ENCODE measurements at regions not wholly inside any gene's neighbourhood (a gene's known extent, or its start where the extent isn't known, plus 50 kb on each side); places are given as distances from the start of the nearest gene placed in this dataset.
A peak's percentile ranks its signal among the peaks of the same experiment; 100 is the strongest.

- no peaks in the 10 kb centered on the region for H3K9me3 ChIP-seq
- no peak for TF ChIP-seq CTCF (IDR thresholded peaks at IDR 0.05)
- WGBS, 3 donors: 45 to 56% (median 54%) methylated on average over 2 of the region's 2 CpGs
- peaks cover 4% of the 10 kb centered on the region for H3K4me1 ChIP-seq
- ATAC-seq: peak; percentile 51 to 77 (median 68)
- peak overlapping the region; percentile 62 for H3K27ac ChIP-seq
- no peaks in the 10 kb centered on the region for H3K27me3 ChIP-seq (ENCODE audit: insufficient read depth in 3 of 3, low read length in 2 of 3)
- intact Hi-C loops (cut with DNase I): no loop called here
- DNase-seq: no peak
- H3K36me3 ChIP-seq (ENCODE audit: insufficient read depth in 1 of 2, low read depth in 1 of 2): no peaks in the 10 kb centered on the region
- H3K4me3 ChIP-seq: peak overlapping the region; percentile 23
Observed at GRCh38 chr11:87851234-87851633, 324.0 kb downstream of the RAB38 start.

GRCh38 chr11:87849216-87849615 lies 326.0 kb downstream of the RAB38 start:
- peak overlapping the region; percentile 65 for H3K27ac ChIP-seq
- H3K9me3 ChIP-seq: no peaks in the 10 kb centered on the region
- no peak overlapping the region for H3K4me3 ChIP-seq
- WGBS, 3 donors: 43 to 91% (median 52%) methylated on average over 2 of the region's 2 CpGs
- H3K4me1 ChIP-seq: peaks cover 4% of the 10 kb centered on the region
- DNase-seq (no peak), ATAC-seq (peak; percentile 75 to 92 (median 88))
- no peaks in the 10 kb centered on the region for H3K27me3 ChIP-seq (ENCODE audit: insufficient read depth in 3 of 3, low read length in 2 of 3)
- no peaks in the 10 kb centered on the region for H3K36me3 ChIP-seq (ENCODE audit: insufficient read depth in 1 of 2, low read depth in 1 of 2)
- TF ChIP-seq CTCF (IDR thresholded peaks at IDR 0.05): no peak
- intact Hi-C loops (cut with DNase I): loop anchor here in 1 of 2 donors (10.0 kb wide), 1 partner anchor 64 kb away; no protein-coding TSS in a partner anchor

- 43 to 56% (median 45%) methylated on average over 1 of the region's 1 CpG for WGBS, 3 donors
- no peak overlapping the region for H3K4me3 ChIP-seq
- no peak for ATAC-seq
- H3K4me1 ChIP-seq: no peaks in the 10 kb centered on the region
- DNase-seq: no peak
- H3K9me3 ChIP-seq: no peaks in the 10 kb centered on the region
- no peaks in the 10 kb centered on the region for H3K27me3 ChIP-seq (ENCODE audit: insufficient read depth in 3 of 3, low read length in 2 of 3)
- TF ChIP-seq CTCF (IDR thresholded peaks at IDR 0.05): no peak
- no peak overlapping the region for H3K27ac ChIP-seq
- intact Hi-C loops (cut with DNase I): loop anchor here in 1 of 2 donors (10.0 kb wide), 1 partner anchor 56 kb away; no protein-coding TSS in a partner anchor
- no peaks in the 10 kb centered on the region for H3K36me3 ChIP-seq (ENCODE audit: insufficient read depth in 1 of 2, low read depth in 1 of 2)
Observed at GRCh38 chr11:87840786-87841185, 334.5 kb downstream of the RAB38 start.

GRCh38 chr11:87832211-87832610 lies 343.0 kb downstream of the RAB38 start:
- DNase-seq (no peak), ATAC-seq (no peak)
- no peaks in the 10 kb centered on the region for H3K27me3 ChIP-seq (ENCODE audit: insufficient read depth in 3 of 3, low read length in 2 of 3)
- H3K4me3 ChIP-seq: no peak overlapping the region
- no peaks in the 10 kb centered on the region for H3K36me3 ChIP-seq (ENCODE audit: insufficient read depth in 1 of 2, low read depth in 1 of 2)
- no peak overlapping the region for H3K27ac ChIP-seq
- intact Hi-C loops (cut with DNase I): no loop called here
- no peak for TF ChIP-seq CTCF (IDR thresholded peaks at IDR 0.05)
- H3K9me3 ChIP-seq: peaks cover 5% of the 10 kb centered on the region
- 86 to 91% (median 87%) methylated on average over 5 of the region's 5 CpGs for WGBS, 3 donors
- no peaks in the 10 kb centered on the region for H3K4me1 ChIP-seq

GRCh38 chr11:87820011-87820410 lies 355.2 kb downstream of the RAB38 start:
- no peaks in the 10 kb centered on the region for H3K27me3 ChIP-seq (ENCODE audit: insufficient read depth in 3 of 3, low read length in 2 of 3)

More at GRCh38 chr11:87820011-87820410, 355.2 kb downstream of the RAB38 start:
- no peak overlapping the region for H3K27ac ChIP-seq
- WGBS, 3 donors: 2 to 9% (median 6%) methylated on average over 3 of the region's 3 CpGs
- no peak overlapping the region for H3K4me3 ChIP-seq
- H3K36me3 ChIP-seq (ENCODE audit: insufficient read depth in 1 of 2, low read depth in 1 of 2): no peaks in the 10 kb centered on the region
- DNase-seq: no peak
- intact Hi-C loops (cut with DNase I): no loop called here
- no peak for ATAC-seq
- no peak for TF ChIP-seq CTCF (IDR thresholded peaks at IDR 0.05)
- H3K4me1 ChIP-seq: peaks cover 6% of the 10 kb centered on the region
- H3K9me3 ChIP-seq: no peaks in the 10 kb centered on the region

Data from psoas muscle (tissue), 7 donors.